GM23338 (cell line): ENCODE measurements at regions not wholly inside any gene's neighbourhood (a gene's known extent, or its start where the extent isn't known, plus 50 kb on each side); places are given as distances from the start of the nearest gene placed in this dataset.

ENCODE experiments used
- ATAC-seq: fragments of 200-7000 bp; cut with Tn5 transposase; 3 replicates; pipeline ENCODE4 v1.9.1; 2020
- DNase-seq: peaks from one replicate; pipeline ENCODE4 v3.0.0-alpha.2; 2015; ENCODE audit warnings: low spot score
- H2AFZ ChIP-seq: fragments of 200-600 bp; sonication (generic); 2 replicates; pipeline ENCODE4 v1.8.0; 2016; ENCODE audit warnings: antibody characterized with exemption, mild to moderate bottlenecking, moderate library complexity
- H3F3A ChIP-seq: fragments of 200-600 bp; sonication (generic); replicated peaks from 2 replicates; pipeline ENCODE4 v1.8.0; 2017; ENCODE audit warnings: antibody characterized with exemption, mixed run types, low read depth
- H3K27ac ChIP-seq: fragments of 200-600 bp; sonication (generic); 2 replicates; pipeline ENCODE4 v1.6.1; 2016; ENCODE audit warnings: low read depth
- H3K27me3 ChIP-seq: fragments of 200-600 bp; sonication (generic); 2 replicates; pipeline ENCODE4 v1.8.0; 2016; ENCODE audit warnings: mild to moderate bottlenecking, mixed run types, moderate library complexity; ENCODE audit not compliant: insufficient read depth
- H3K36me3 ChIP-seq: fragments of 200-600 bp; sonication (generic); 2 replicates; pipeline ENCODE4 v1.8.0; 2016; ENCODE audit warnings: mild to moderate bottlenecking; ENCODE audit not compliant: insufficient read depth
- H3K4me1 ChIP-seq: fragments of 200-600 bp; sonication (generic); 2 replicates; pipeline ENCODE4 v1.8.0; 2016; ENCODE audit warnings: mild to moderate bottlenecking, moderate library complexity; ENCODE audit not compliant: insufficient read depth
- H3K4me2 ChIP-seq: fragments of 200-600 bp; sonication (generic); 2 replicates; pipeline ENCODE4 v1.7.1; 2017; ENCODE audit warnings: mixed run types
- H3K4me3 ChIP-seq: fragments of 200-600 bp; sonication (generic); 2 replicates; pipeline ENCODE4 v1.6.1; 2016; ENCODE audit warnings: mixed run types
- H3K79me2 ChIP-seq: fragments of 200-600 bp; sonication (generic); replicated peaks from 2 replicates; pipeline ENCODE4 v1.8.0; 2017; ENCODE audit warnings: mild to moderate bottlenecking; ENCODE audit not compliant: insufficient read depth
- H3K9me2 ChIP-seq: fragments of 200-600 bp; sonication (generic); 2 replicates; pipeline ENCODE4 v1.8.0; 2017; ENCODE audit not compliant: insufficient read depth
- H4K20me1 ChIP-seq: fragments of 200-600 bp; sonication (generic); replicated peaks from 2 replicates; pipeline ENCODE4 v1.8.0; 2017; ENCODE audit warnings: mild to moderate bottlenecking; ENCODE audit not compliant: insufficient read depth
- H3K27ac Mint-ChIP-seq: 2 replicates; pipeline ENCODE4 v1.8.0; 2020; ENCODE audit warnings: inconsistent platforms, mild to moderate bottlenecking, moderate library complexity, mixed read lengths
- H3K27me3 Mint-ChIP-seq: 3 replicates; pipeline ENCODE4 v1.8.0; 2022; ENCODE audit warnings: low read depth, mild to moderate bottlenecking, moderate library complexity, mixed read lengths, inconsistent platforms; ENCODE audit not compliant: insufficient read depth, poor library complexity
- H3K36me3 Mint-ChIP-seq: 3 replicates; pipeline ENCODE4 v1.8.0; 2021; ENCODE audit warnings: low read depth, mild to moderate bottlenecking, inconsistent platforms, moderate library complexity, mixed read lengths
- H3K4me1 Mint-ChIP-seq: 3 replicates; pipeline ENCODE4 v1.8.0; 2020; ENCODE audit warnings: mild to moderate bottlenecking, inconsistent platforms, mixed read lengths
- H3K4me3 Mint-ChIP-seq: 3 replicates; pipeline ENCODE4 v1.8.0; 2021; ENCODE audit warnings: moderate library complexity, mild to moderate bottlenecking, inconsistent platforms, mixed read lengths
- H3K9me3 Mint-ChIP-seq: 3 replicates; pipeline ENCODE4 v1.8.0; 2020; ENCODE audit warnings: moderate library complexity, mild to moderate bottlenecking, inconsistent platforms, mixed read lengths
- CREB1 ChIP-seq: fragments of 250-450 bp; sonication (Bioruptor Pico); IDR thresholded peaks from 2 replicates; pipeline ENCODE4 v1.5.0; 2020; ENCODE audit warnings: low read depth, mild to moderate bottlenecking, moderate library complexity
- CTCF ChIP-seq, 2 experiments: fragments of 200-600 bp in 1 of 2; sonication (generic) in 1 of 2; conservative IDR thresholded peaks; 2 replicates each; pipeline versions ENCODE4 v1.5.1 to v1.6.1; 2016 to 2017; ENCODE audit warnings: antibody characterized with exemption in 2 of 2, low read depth in 2 of 2, mild to moderate bottlenecking in 2 of 2, moderate library complexity in 1 of 2
- ETS1 ChIP-seq: IDR thresholded peaks from 2 replicates; pipeline ENCODE4 v1.6.1; 2016; ENCODE audit warnings: antibody characterized with exemption
- EZH2 ChIP-seq: fragments of 200-600 bp; sonication (generic); IDR thresholded peaks from one replicate; pipeline ENCODE4 v1.8.0; 2017; ENCODE audit warnings: antibody characterized with exemption, mild to moderate bottlenecking, low read depth; ENCODE audit not compliant: unreplicated experiment
- EZH2phosphoT487 ChIP-seq: fragments of 200-600 bp; sonication (generic); IDR thresholded peaks from one replicate; pipeline ENCODE4 v1.8.1; 2018; ENCODE audit warnings: antibody characterized with exemption; ENCODE audit not compliant: unreplicated experiment
- JUNB ChIP-seq: IDR thresholded peaks from one replicate; pipeline ENCODE4 v1.6.1; 2016; ENCODE audit warnings: antibody characterized with exemption; ENCODE audit not compliant: unreplicated experiment
- NANOG ChIP-seq: IDR thresholded peaks from 2 replicates; pipeline ENCODE4 v1.6.1; 2016; ENCODE audit warnings: antibody characterized with exemption, borderline replicate concordance
- POLR2AphosphoS5 ChIP-seq: IDR thresholded peaks from 2 replicates; pipeline ENCODE4 v1.6.1; 2016; ENCODE audit warnings: antibody characterized with exemption, low read depth
- REST ChIP-seq: IDR thresholded peaks from one replicate; pipeline ENCODE4 v1.6.1; 2018; ENCODE audit warnings: antibody characterized with exemption; ENCODE audit not compliant: unreplicated experiment
- STAT1 ChIP-seq: IDR thresholded peaks from one replicate; pipeline ENCODE4 v1.6.1; 2016; ENCODE audit warnings: antibody characterized with exemption; ENCODE audit not compliant: unreplicated experiment
- ZNF114 ChIP-seq: fragments of 250-450 bp; sonication (Bioruptor Pico); IDR thresholded peaks from 2 replicates; pipeline ENCODE4 v1.5.0; 2020; ENCODE audit warnings: mild to moderate bottlenecking, moderate library complexity
- ZNF331 ChIP-seq: fragments of 250-450 bp; sonication (Bioruptor Pico); IDR thresholded peaks from 2 replicates; pipeline ENCODE4 v1.5.0; 2020; ENCODE audit warnings: low read depth, mild to moderate bottlenecking, moderate library complexity
- ZNF462 ChIP-seq: fragments of 250-450 bp; sonication (Bioruptor Pico); IDR thresholded peaks from 2 replicates; pipeline ENCODE4 v1.5.0; 2020; ENCODE audit warnings: mild to moderate bottlenecking, moderate library complexity

GRCh38 chr6:82076916-82077315 lies 170.6 kb downstream of the IBTK start:
- Mint-ChIP-seq H3K9me3 (no peaks in the 10 kb centered on the region), H3K27me3 (no peaks in the 10 kb centered on the region), H3K4me1 (peaks cover 6% of the 10 kb centered on the region), H3K27ac (no peak overlapping the region), H3K36me3 (no peaks in the 10 kb centered on the region), H3K4me3 (no peak overlapping the region)
- Histone ChIP-seq H3K4me2 (no peak overlapping the region), H3K27ac (no peak overlapping the region), H2AFZ (peak overlapping the region; percentile 75; the same call in 1 of the 2 replicates), H3K79me2 (no peaks in the 10 kb centered on the region), H3F3A (no peaks in the 10 kb centered on the region), H3K9me2 (no peaks in the 10 kb centered on the region), H4K20me1 (no peaks in the 10 kb centered on the region), H3K4me3 (no peak overlapping the region), H3K36me3 (no peaks in the 10 kb centered on the region), H3K27me3 (no peaks in the 10 kb centered on the region), H3K4me1 (no peaks in the 10 kb centered on the region; the same call in 1 of the 2 replicates)
- no peak for TF ChIP-seq ZNF114 (CRISPR knock-in tag)
- TF ChIP-seq EZH2 = no peak
- TF ChIP-seq ETS1 = no peak
- TF ChIP-seq STAT1 = no peak
- no peak for TF ChIP-seq EZH2phosphoT487
- no peak for TF ChIP-seq ZNF331
- no peak for TF ChIP-seq POLR2AphosphoS5
- no peak for TF ChIP-seq NANOG
- TF ChIP-seq CTCF (conservative IDR thresholded peaks at IDR 0.05; ENCODE audit: low read depth in 2 of 2) = no peak
- TF ChIP-seq REST = no peak
- TF ChIP-seq JUNB = no peak
- no peak for TF ChIP-seq ZNF462 (CRISPR knock-in tag)
- no peak for TF ChIP-seq CREB1 (CRISPR knock-in tag)
- DNase-seq (no peak), ATAC-seq (no peak)
